Adrenal gland (tissue), 9 donors: ENCODE measurements at regions not wholly inside any gene's neighbourhood (a gene's known extent, or its start where the extent isn't known, plus 50 kb on each side); places are given as distances from the start of the nearest gene placed in this dataset.

Experiments used
- DNase-seq, 7 donors: peaks; one replicate each; pipeline ENCODE4 v3.0.0-alpha.2; 2019 to 2020
- H3K27ac ChIP-seq, 5 donors: fragments of 200-600 bp; sonication (generic) in 4 of 5; 1 replicate in 3 of 5; 2 replicates in 2 of 5; pipeline versions ENCODE4 v1.5.1 to v1.8.0; 2016 to 2020; ENCODE audit warnings: mild to moderate bottlenecking in 1 of 5
- H3K27me3 ChIP-seq: fragments of 200-600 bp; 2 replicates; pipeline ENCODE4 v1.8.0; 2021
- H3K36me3 ChIP-seq, 2 donors: fragments of 200-600 bp; replicated peaks in 1 of 2; 1 replicate in 1 of 2; 2 replicates in 1 of 2; pipeline versions ENCODE4 v1.5.1 to v1.8.0; 2018 to 2022
- H3K4me1 ChIP-seq, 2 donors: fragments of 200-600 bp; replicated peaks in 1 of 2; 1 replicate in 1 of 2; 2 replicates in 1 of 2; pipeline versions ENCODE4 v1.5.1 to v1.8.0; 2018 to 2021
- H3K4me3 ChIP-seq, 4 donors: fragments of 200-600 bp; sonication (generic) in 3 of 4; one replicate each; pipeline ENCODE4 v1.5.1; 2016 to 2018
- H3K9me3 ChIP-seq, 3 donors: fragments of 200-600 bp; sonication (generic) in 1 of 3; replicated peaks in 1 of 3; 1 replicate in 2 of 3; 2 replicates in 1 of 3; pipeline versions ENCODE4 v1.5.1 to v1.8.0; 2016 to 2021
- CTCF ChIP-seq, 6 experiments: fragments of 450-650 bp in 4 of 6; fragments of 200-600 bp in 2 of 6; sonication (generic) in 1 of 6; IDR thresholded peaks; 1 replicate in 5 of 6; 2 replicates in 1 of 6; pipeline versions ENCODE4 v1.5.1 to v1.8.0; 2016 to 2021; ENCODE audit warnings: antibody characterized with exemption in 6 of 6, mild to moderate bottlenecking in 2 of 6, moderate library complexity in 1 of 6
- POLR2A ChIP-seq, 2 donors: fragments of 450-650 bp; IDR thresholded peaks; one replicate each; pipeline ENCODE4 v1.6.1; 2017; ENCODE audit warnings: antibody characterized with exemption in 2 of 2, mild to moderate bottlenecking in 2 of 2, moderate library complexity in 1 of 2
- WGBS, 4 donors: extraction: QIAGEN DNeasy Blood & Tissue Kit in 2 of 4; methylation state at CpG; one replicate each; pipeline versions ENCODE4 v1.1.5 to v1.1.7; 2013 to 2017; 5-methylcytosine and 5-hydroxymethylcytosine counted together
- intact Hi-C, 2 donors: fragments of 100-400 bp; cut with DNase I; formaldehyde crosslinking; loops; one replicate each; pipeline versions ENCODE4 v1.14.1 to v1.15.0; 2022 to 2023
- donor health status: healthy with polysubstance abuse.
- donor health status: Bipolar disorder and iron deficiency.
- donor health status: DM: yes; HTN: yes; CAD: no.
- donor health status: DM: no; HTN: no; CAD: no.
- donor health status: DM: no; HTN: no; CAD: no.

GRCh38 chr1:218848009-218848408 is 325.7 kb upstream of the LYPLAL1 start:
- WGBS, 4 donors, result 45 to 62% (median 55%) methylated on average over 1 of the region's 1 CpG
- no peak overlapping the region for H3K27ac ChIP-seq
- H3K4me3 ChIP-seq, result no peak overlapping the region
- no peaks in the 10 kb centered on the region for H3K36me3 ChIP-seq
- H3K4me1 ChIP-seq, result no peaks in the 10 kb centered on the region
- no peaks in the 10 kb centered on the region for H3K27me3 ChIP-seq
- no peaks in the 10 kb centered on the region for H3K9me3 ChIP-seq
- TF ChIP-seq POLR2A (IDR thresholded peaks at IDR 0.05), result no peak
- intact Hi-C loops, result no loop called here
- DNase-seq, result no peak

GRCh38 chr1:218850367-218850766 is 323.3 kb upstream of the LYPLAL1 start:
- no peak overlapping the region for H3K27ac ChIP-seq
- no peak overlapping the region for H3K4me3 ChIP-seq
- H3K36me3 ChIP-seq, result no peaks in the 10 kb centered on the region
- intact Hi-C loops, result no loop called here
- no peak for DNase-seq
- TF ChIP-seq CTCF (IDR thresholded peaks at IDR 0.05), result no peak
- no peak for TF ChIP-seq POLR2A (IDR thresholded peaks at IDR 0.05)
- no peaks in the 10 kb centered on the region for H3K27me3 ChIP-seq
- H3K9me3 ChIP-seq, result no peaks in the 10 kb centered on the region
- no peaks in the 10 kb centered on the region for H3K4me1 ChIP-seq
- WGBS, 4 donors, result 62 to 69% (median 63%) methylated on average over 2 of the region's 2 CpGs

GRCh38 chr1:218851586-218851985 is 322.1 kb upstream of the LYPLAL1 start:
- no peak overlapping the region for H3K4me3 ChIP-seq
- H3K27me3 ChIP-seq, result no peaks in the 10 kb centered on the region
- TF ChIP-seq POLR2A (IDR thresholded peaks at IDR 0.05), result no peak
- no peak for TF ChIP-seq CTCF (IDR thresholded peaks at IDR 0.05)
- no peak for DNase-seq
- H3K27ac ChIP-seq, result no peak overlapping the region
- intact Hi-C loops, result no loop called here
- H3K9me3 ChIP-seq, result no peaks in the 10 kb centered on the region
- WGBS, 4 donors, result 64 to 77% (median 70%) methylated on average over 2 of the region's 2 CpGs
- no peaks in the 10 kb centered on the region for H3K36me3 ChIP-seq
- no peaks in the 10 kb centered on the region for H3K4me1 ChIP-seq

- WGBS, 4 donors, result 86 to 89% (median 87%) methylated on average over 4 of the region's 4 CpGs
- Histone ChIP-seq H3K36me3 (no peaks in the 10 kb centered on the region), H3K27ac (no peak overlapping the region), H3K4me3 (no peak overlapping the region), H3K4me1 (no peaks in the 10 kb centered on the region), H3K9me3 (no peaks in the 10 kb centered on the region), H3K27me3 (no peaks in the 10 kb centered on the region)
- TF ChIP-seq CTCF (IDR thresholded peaks at IDR 0.05), result no peak
- TF ChIP-seq POLR2A (IDR thresholded peaks at IDR 0.05), result no peak
- no peak for DNase-seq
- intact Hi-C loops, result no loop called here
Measured at GRCh38 chr1:218852527-218852926, 321.2 kb upstream of the LYPLAL1 start.

- Histone ChIP-seq H3K4me1 (no peaks in the 10 kb centered on the region), H3K36me3 (no peaks in the 10 kb centered on the region), H3K27ac (no peak overlapping the region), H3K9me3 (no peaks in the 10 kb centered on the region), H3K4me3 (no peak overlapping the region), H3K27me3 (no peaks in the 10 kb centered on the region)
- TF ChIP-seq CTCF (IDR thresholded peaks at IDR 0.05) (no peak), POLR2A (IDR thresholded peaks at IDR 0.05) (no peak)
- DNase-seq, result no peak
- intact Hi-C loops, result no loop called here
- 84 to 93% (median 92%) methylated on average over 3 of the region's 3 CpGs for WGBS, 4 donors
Measured at GRCh38 chr1:218863987-218864386, 309.7 kb upstream of the LYPLAL1 start.
